ENCODE measurements at regions not wholly inside any gene's neighbourhood (a gene's known extent, or its start where the extent isn't known, plus 50 kb on each side); places are given as distances from the start of the nearest gene placed in this dataset.

- FAIRE-seq (no peak), DNase-seq (ENCODE audit: low read depth) (no peak)
- H3K27me3 Mint-ChIP-seq (ENCODE audit: low read depth, unreplicated experiment) = no peaks in the 10 kb centered on the region
- no peak overlapping the region for H3K4me3 ChIP-seq (ENCODE audit: insufficient read depth, low read depth, low read length)
- no peak overlapping the region for H3K27ac ChIP-seq (ENCODE audit: low read depth, low read length)
- no peaks in the 10 kb centered on the region for H3K9me3 ChIP-seq (ENCODE audit: insufficient read depth, low read depth, low read length)
- H3K4me1 Mint-ChIP-seq (ENCODE audit: low read depth, unreplicated experiment) = no peaks in the 10 kb centered on the region
- no peaks in the 10 kb centered on the region for H3K36me3 ChIP-seq (ENCODE audit: insufficient read depth, low read length)
- no peaks in the 10 kb centered on the region for H3K27me3 ChIP-seq (ENCODE audit: insufficient read depth, low read length)
- no peak overlapping the region for H3K27ac Mint-ChIP-seq (ENCODE audit: unreplicated experiment)
- H2AFZ ChIP-seq (ENCODE audit: low read depth, low read length) = no peak overlapping the region
- H3K9ac ChIP-seq (ENCODE audit: low read length) = no peak overlapping the region
- no peaks in the 10 kb centered on the region for H3K79me2 ChIP-seq (ENCODE audit: insufficient read depth, low read length)
- no peaks in the 10 kb centered on the region for H3K36me3 Mint-ChIP-seq (ENCODE audit: low read depth, unreplicated experiment)
- no peaks in the 10 kb centered on the region for H3K4me1 ChIP-seq (ENCODE audit: insufficient read depth, low read length)
- no peaks in the 10 kb centered on the region for H3K9me3 Mint-ChIP-seq (ENCODE audit: unreplicated experiment)
- no peaks in the 10 kb centered on the region for H4K20me1 ChIP-seq (ENCODE audit: insufficient read depth, low read length)
- H3K4me3 Mint-ChIP-seq (ENCODE audit: unreplicated experiment) = no peak overlapping the region
- TF ChIP-seq CTCF (IDR thresholded peaks at IDR 0.05; ENCODE audit: insufficient read depth, low read depth, low read length) (no peak), EZH2 (IDR thresholded peaks at IDR 0.05; ENCODE audit: insufficient read depth, low read length) (no peak)
- no peak overlapping the region for H3K4me2 ChIP-seq (ENCODE audit: low read length)
Observed at GRCh38 chr3:117133066-117133465, 423.5 kb downstream of the TUSC7 start.

GRCh38 chr3:117135207-117135606, 425.6 kb downstream of the TUSC7 start:
- Histone ChIP-seq H3K4me2 (ENCODE audit: low read length) (no peak overlapping the region), H3K36me3 (ENCODE audit: insufficient read depth, low read length) (no peaks in the 10 kb centered on the region), H3K4me3 (ENCODE audit: insufficient read depth, low read depth, low read length) (no peak overlapping the region), H3K27me3 (ENCODE audit: insufficient read depth, low read length) (no peaks in the 10 kb centered on the region), H3K9ac (ENCODE audit: low read length) (no peak overlapping the region), H4K20me1 (ENCODE audit: insufficient read depth, low read length) (no peaks in the 10 kb centered on the region), H3K4me1 (ENCODE audit: insufficient read depth, low read length) (no peaks in the 10 kb centered on the region), H3K27ac (ENCODE audit: low read depth, low read length) (no peak overlapping the region), H3K9me3 (ENCODE audit: insufficient read depth, low read depth, low read length) (no peaks in the 10 kb centered on the region), H3K79me2 (ENCODE audit: insufficient read depth, low read length) (no peaks in the 10 kb centered on the region), H2AFZ (ENCODE audit: low read depth, low read length) (no peak overlapping the region)
- no peaks in the 10 kb centered on the region for H3K27me3 Mint-ChIP-seq (ENCODE audit: low read depth, unreplicated experiment)
- H3K9me3 Mint-ChIP-seq (ENCODE audit: unreplicated experiment) = no peaks in the 10 kb centered on the region
- H3K4me3 Mint-ChIP-seq (ENCODE audit: unreplicated experiment) = no peak overlapping the region
- no peak for DNase-seq (ENCODE audit: low read depth)
- H3K36me3 Mint-ChIP-seq (ENCODE audit: low read depth, unreplicated experiment) = no peaks in the 10 kb centered on the region
- FAIRE-seq = no peak
- no peaks in the 10 kb centered on the region for H3K4me1 Mint-ChIP-seq (ENCODE audit: low read depth, unreplicated experiment)
- no peak overlapping the region for H3K27ac Mint-ChIP-seq (ENCODE audit: unreplicated experiment)
- no peak for TF ChIP-seq CTCF (IDR thresholded peaks at IDR 0.05; ENCODE audit: insufficient read depth, low read depth, low read length)

- Histone ChIP-seq H3K9me3 (ENCODE audit: insufficient read depth, low read depth, low read length) (no peaks in the 10 kb centered on the region), H3K9ac (ENCODE audit: low read length) (no peak overlapping the region), H3K36me3 (ENCODE audit: insufficient read depth, low read length) (no peaks in the 10 kb centered on the region), H2AFZ (ENCODE audit: low read depth, low read length) (no peak overlapping the region), H3K27me3 (ENCODE audit: insufficient read depth, low read length) (no peaks in the 10 kb centered on the region), H3K4me1 (ENCODE audit: insufficient read depth, low read length) (no peaks in the 10 kb centered on the region), H3K4me3 (ENCODE audit: insufficient read depth, low read depth, low read length) (no peak overlapping the region), H3K79me2 (ENCODE audit: insufficient read depth, low read length) (no peaks in the 10 kb centered on the region), H3K4me2 (ENCODE audit: low read length) (no peak overlapping the region), H4K20me1 (ENCODE audit: insufficient read depth, low read length) (no peaks in the 10 kb centered on the region), H3K27ac (ENCODE audit: low read depth, low read length) (no peak overlapping the region)
- FAIRE-seq (no peak), DNase-seq (ENCODE audit: low read depth) (no peak)
- Mint-ChIP-seq H3K36me3 (ENCODE audit: low read depth, unreplicated experiment) (no peaks in the 10 kb centered on the region), H3K4me1 (ENCODE audit: low read depth, unreplicated experiment) (no peaks in the 10 kb centered on the region), H3K4me3 (ENCODE audit: unreplicated experiment) (no peak overlapping the region), H3K27me3 (ENCODE audit: low read depth, unreplicated experiment) (no peaks in the 10 kb centered on the region), H3K9me3 (ENCODE audit: unreplicated experiment) (no peaks in the 10 kb centered on the region), H3K27ac (ENCODE audit: unreplicated experiment) (no peak overlapping the region)
- TF ChIP-seq CTCF (IDR thresholded peaks at IDR 0.05; ENCODE audit: insufficient read depth, low read depth, low read length) (no peak), EZH2 (IDR thresholded peaks at IDR 0.05; ENCODE audit: insufficient read depth, low read length) (no peak)
Observed at GRCh38 chr3:117136003-117136402, 426.4 kb downstream of the TUSC7 start.

All from astrocyte (in vitro differentiated cells and primary cell).